Progenitor cell of endocrine pancreas (in vitro differentiated cells): ENCODE measurements at regions not wholly inside any gene's neighbourhood (a gene's known extent, or its start where the extent isn't known, plus 50 kb on each side); places are given as distances from the start of the nearest gene placed in this dataset.

ENCODE experiments used
- DNase-seq: peaks from one replicate; pipeline ENCODE4 v3.0.0; 2021; ENCODE audit warnings: low spot score; ENCODE audit not compliant: unreplicated experiment
- H3K27ac Mint-ChIP-seq: 2 replicates; pipeline ENCODE4 v1.8.0; 2021; ENCODE audit warnings: mild to moderate bottlenecking, moderate library complexity, mixed read lengths
- H3K27me3 Mint-ChIP-seq: 2 replicates; pipeline ENCODE4 v1.8.0; 2021; ENCODE audit warnings: mixed read lengths
- H3K36me3 Mint-ChIP-seq: 2 replicates; pipeline ENCODE4 v1.8.0; 2022; ENCODE audit warnings: mixed read lengths; ENCODE audit not compliant: insufficient read depth
- H3K4me1 Mint-ChIP-seq: 2 replicates; pipeline ENCODE4 v1.8.0; 2021; ENCODE audit warnings: low read depth, mixed read lengths
- H3K4me3 Mint-ChIP-seq: 2 replicates; pipeline ENCODE4 v1.8.0; 2021; ENCODE audit warnings: low read depth, mild to moderate bottlenecking, moderate library complexity, mixed read lengths
- H3K9me3 Mint-ChIP-seq: 2 replicates; pipeline ENCODE4 v1.8.0; 2021; ENCODE audit warnings: low read depth, mixed read lengths
- CTCF ChIP-seq: fragments of 200-600 bp; sonication (generic); IDR thresholded peaks from one replicate; pipeline ENCODE4 v1.5.0; 2021; ENCODE audit warnings: antibody characterized with exemption, mild to moderate bottlenecking; ENCODE audit not compliant: unreplicated experiment

GRCh38 chr14:84003346-84003745 is 1526.6 kb upstream of the FLRT2 start:
- no peak for TF ChIP-seq CTCF
- Mint-ChIP-seq H3K4me1 (peaks cover 6% of the 10 kb centered on the region), H3K4me3 (no peak overlapping the region), H3K27ac (no peak overlapping the region), H3K27me3 (no peaks in the 10 kb centered on the region), H3K9me3 (peaks cover 10% of the 10 kb centered on the region), H3K36me3 (no peaks in the 10 kb centered on the region)
- no peak for DNase-seq

GRCh38 chr14:84006643-84007155 is 1523.2 kb upstream of the FLRT2 start:
- H3K27ac Mint-ChIP-seq = no peak overlapping the region
- H3K4me3 Mint-ChIP-seq = no peak overlapping the region
- H3K9me3 Mint-ChIP-seq = peaks cover 3% of the 10 kb centered on the region
- TF ChIP-seq CTCF = no peak
- H3K36me3 Mint-ChIP-seq = no peaks in the 10 kb centered on the region
- H3K27me3 Mint-ChIP-seq = no peaks in the 10 kb centered on the region
- no peak for DNase-seq
- peaks cover 6% of the 10 kb centered on the region for H3K4me1 Mint-ChIP-seq

GRCh38 chr14:84013424-84013823 is 1516.5 kb upstream of the FLRT2 start:
- no peak for TF ChIP-seq CTCF
- Mint-ChIP-seq H3K4me3 (no peak overlapping the region), H3K4me1 (no peaks in the 10 kb centered on the region), H3K27ac (no peak overlapping the region), H3K27me3 (no peaks in the 10 kb centered on the region), H3K9me3 (no peaks in the 10 kb centered on the region), H3K36me3 (no peaks in the 10 kb centered on the region)
- no peak for DNase-seq

- TF ChIP-seq CTCF = no peak
These were observed 1512.4 kb upstream of the FLRT2 start for GRCh38 chr14:84017495-84017894.

GRCh38 chr14:84021433-84021832 is 1508.5 kb upstream of the FLRT2 start:
- peaks cover 22% of the 10 kb centered on the region for H3K9me3 Mint-ChIP-seq
- no peak for TF ChIP-seq CTCF

More at GRCh38 chr14:84017495-84017894, 1512.4 kb upstream of the FLRT2 start:
- Mint-ChIP-seq H3K4me3 (no peak overlapping the region), H3K9me3 (peaks cover 15% of the 10 kb centered on the region), H3K27ac (no peak overlapping the region), H3K27me3 (no peaks in the 10 kb centered on the region), H3K36me3 (no peaks in the 10 kb centered on the region), H3K4me1 (no peaks in the 10 kb centered on the region)
- DNase-seq = no peak

More at GRCh38 chr14:84021433-84021832, 1508.5 kb upstream of the FLRT2 start:
- H3K4me1 Mint-ChIP-seq = no peaks in the 10 kb centered on the region
- H3K27me3 Mint-ChIP-seq = no peaks in the 10 kb centered on the region
- DNase-seq = no peak
- no peak overlapping the region for H3K27ac Mint-ChIP-seq
- no peaks in the 10 kb centered on the region for H3K36me3 Mint-ChIP-seq
- H3K4me3 Mint-ChIP-seq = no peak overlapping the region
